ENCODE measurements at regions not wholly inside any gene's neighbourhood (a gene's known extent, or its start where the extent isn't known, plus 50 kb on each side); places are given as distances from the start of the nearest gene placed in this dataset.

DNA sequence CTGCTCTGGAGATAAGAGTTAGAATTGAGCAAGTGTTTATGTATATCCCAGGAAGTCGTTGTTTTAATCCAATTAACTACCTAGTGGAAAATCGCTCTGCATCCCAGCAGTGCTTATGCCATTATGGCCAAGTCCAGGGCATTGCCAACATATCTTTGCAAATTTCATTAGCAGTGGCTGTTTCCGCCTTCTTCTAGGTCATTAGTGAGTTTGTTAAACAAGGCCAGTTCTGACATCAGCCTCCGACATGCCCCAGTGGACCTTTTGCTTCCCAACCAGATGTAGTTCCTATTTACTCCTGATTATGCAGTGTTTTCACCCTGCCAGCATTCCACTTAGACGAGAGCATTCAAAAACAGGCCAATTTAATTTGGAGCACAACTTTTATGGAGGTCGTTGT, 106.8 kb upstream of the FAM78B start:
- no peaks in the 10 kb centered on the region for H3K27me3 ChIP-seq (ENCODE audit: insufficient read depth, poor library complexity, severe bottlenecking)
- no peak for DNase-seq (ENCODE audit: low read depth in 1 of 2, low spot score in 1 of 2)
- H3K4me3 ChIP-seq (replicated peaks; ENCODE audit: insufficient read depth, low read length) = no peak overlapping the region
- TF ChIP-seq SPI1 (IDR thresholded peaks at IDR 0.05; ENCODE audit: borderline replicate concordance, low read depth) (no peak), GABPA (IDR thresholded peaks at IDR 0.05; ENCODE audit: low read depth) (no peak), POLR2AphosphoS5 (IDR thresholded peaks at IDR 0.05; ENCODE audit: low read depth) (no peak), REST (IDR thresholded peaks at IDR 0.05; ENCODE audit: insufficient replicate concordance, low read depth) (no peak)
- TF ChIP-seq, protein P1, sequence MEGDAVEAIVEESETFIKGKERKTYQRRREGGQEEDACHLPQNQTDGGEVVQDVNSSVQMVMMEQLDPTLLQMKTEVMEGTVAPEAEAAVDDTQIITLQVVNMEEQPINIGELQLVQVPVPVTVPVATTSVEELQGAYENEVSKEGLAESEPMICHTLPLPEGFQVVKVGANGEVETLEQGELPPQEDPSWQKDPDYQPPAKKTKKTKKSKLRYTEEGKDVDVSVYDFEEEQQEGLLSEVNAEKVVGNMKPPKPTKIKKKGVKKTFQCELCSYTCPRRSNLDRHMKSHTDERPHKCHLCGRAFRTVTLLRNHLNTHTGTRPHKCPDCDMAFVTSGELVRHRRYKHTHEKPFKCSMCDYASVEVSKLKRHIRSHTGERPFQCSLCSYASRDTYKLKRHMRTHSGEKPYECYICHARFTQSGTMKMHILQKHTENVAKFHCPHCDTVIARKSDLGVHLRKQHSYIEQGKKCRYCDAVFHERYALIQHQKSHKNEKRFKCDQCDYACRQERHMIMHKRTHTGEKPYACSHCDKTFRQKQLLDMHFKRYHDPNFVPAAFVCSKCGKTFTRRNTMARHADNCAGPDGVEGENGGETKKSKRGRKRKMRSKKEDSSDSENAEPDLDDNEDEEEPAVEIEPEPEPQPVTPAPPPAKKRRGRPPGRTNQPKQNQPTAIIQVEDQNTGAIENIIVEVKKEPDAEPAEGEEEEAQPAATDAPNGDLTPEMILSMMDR (IDR thresholded peaks at IDR 0.05; ENCODE audit: insufficient read depth, low read length) = no peak
- no peak overlapping the region for H3K27ac ChIP-seq (replicated peaks)

- no peak for DNase-seq (ENCODE audit: low read depth in 1 of 2, low spot score in 1 of 2)
- TF ChIP-seq SPI1 (IDR thresholded peaks at IDR 0.05; ENCODE audit: borderline replicate concordance, low read depth) (no peak), REST (IDR thresholded peaks at IDR 0.05; ENCODE audit: insufficient replicate concordance, low read depth) (no peak), GABPA (IDR thresholded peaks at IDR 0.05; ENCODE audit: low read depth) (no peak), POLR2AphosphoS5 (IDR thresholded peaks at IDR 0.05; ENCODE audit: low read depth) (no peak)
- TF ChIP-seq, protein P1 (IDR thresholded peaks at IDR 0.05; ENCODE audit: insufficient read depth, low read length) = no peak
- no peak overlapping the region for H3K27ac ChIP-seq (replicated peaks)
- no peak overlapping the region for H3K4me3 ChIP-seq (replicated peaks; ENCODE audit: insufficient read depth, low read length)
- no peaks in the 10 kb centered on the region for H3K27me3 ChIP-seq (ENCODE audit: insufficient read depth, poor library complexity, severe bottlenecking)
Observed at GRCh38 chr1:166282391-166283137, 115.8 kb upstream of the FAM78B start.

DNA sequence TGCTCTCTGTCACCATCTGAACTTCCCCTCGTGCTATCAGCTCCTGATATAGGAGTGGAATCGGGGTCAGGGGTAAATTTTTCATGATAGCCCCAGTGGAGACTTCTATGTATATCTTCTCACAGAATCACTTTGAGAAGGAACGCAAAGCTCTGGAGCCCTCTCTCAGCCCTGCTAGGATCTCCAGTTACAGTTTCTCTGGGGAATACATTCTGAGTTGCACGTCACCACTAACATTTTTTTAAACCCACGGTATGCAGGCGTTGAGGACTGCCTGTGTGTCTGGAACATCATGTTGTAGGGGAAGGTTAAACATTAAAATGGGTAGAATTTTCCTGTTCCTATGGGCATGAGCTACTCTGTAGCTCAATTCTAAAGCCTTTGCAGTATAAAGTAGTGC, 116.4 kb upstream of the FAM78B start:
- no peak for DNase-seq (ENCODE audit: low read depth in 1 of 2, low spot score in 1 of 2)
- TF ChIP-seq SPI1 (IDR thresholded peaks at IDR 0.05; ENCODE audit: borderline replicate concordance, low read depth) (no peak), POLR2AphosphoS5 (IDR thresholded peaks at IDR 0.05; ENCODE audit: low read depth) (no peak), GABPA (IDR thresholded peaks at IDR 0.05; ENCODE audit: low read depth) (no peak), REST (IDR thresholded peaks at IDR 0.05; ENCODE audit: insufficient replicate concordance, low read depth) (no peak)
- TF ChIP-seq, protein P1 (IDR thresholded peaks at IDR 0.05; ENCODE audit: insufficient read depth, low read length) = no peak
- no peaks in the 10 kb centered on the region for H3K27me3 ChIP-seq (ENCODE audit: insufficient read depth, poor library complexity, severe bottlenecking)
- no peak overlapping the region for H3K4me3 ChIP-seq (replicated peaks; ENCODE audit: insufficient read depth, low read length)
- H3K27ac ChIP-seq (replicated peaks) = no peak overlapping the region
